ENCODE measurements at regions not wholly inside any gene's neighbourhood (a gene's known extent, or its start where the extent isn't known, plus 50 kb on each side); places are given as distances from the start of the nearest gene placed in this dataset.

DNA sequence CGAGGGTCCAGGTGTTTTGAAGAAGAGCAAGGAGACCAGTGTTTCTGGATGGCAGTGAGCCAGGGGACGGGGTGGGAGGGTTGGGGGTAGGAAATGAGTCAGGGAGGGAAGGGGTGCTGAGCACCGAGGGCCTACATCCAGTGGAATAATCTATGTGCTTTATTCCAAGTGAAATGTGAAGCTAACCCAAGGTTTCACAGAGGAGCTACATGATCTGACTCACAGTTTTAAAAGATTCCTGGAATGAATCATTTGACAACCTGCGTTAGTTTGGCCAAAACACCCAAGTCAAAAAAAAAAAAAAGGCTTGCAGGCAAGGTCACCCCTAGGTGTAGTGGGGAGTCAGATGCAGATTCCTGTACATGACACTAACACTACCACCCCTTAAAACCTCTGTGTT lies 419.7 kb upstream of the MEX3C start:
- SMC1A ChIA-PET (ENCODE audit: uncharacterized antibody, unreplicated experiment), result interaction anchor here (0.7 to 1.3 kb wide), 2 partner anchors 52 to 673 kb away, joined by 4 read pairs; no protein-coding TSS in a partner anchor
- H3K4me2 ChIP-seq (ENCODE audit: control insufficient read depth, insufficient read depth), result no peak overlapping the region
- H3K9ac ChIP-seq (ENCODE audit: control insufficient read depth, insufficient read depth, low read length), result no peak overlapping the region
- RAD21 ChIA-PET (ENCODE audit: unreplicated experiment), result interaction anchor here (0.6 to 0.8 kb wide), 2 partner anchors 1591 to 1754 kb away, joined by 3 read pairs; no protein-coding TSS in a partner anchor
- no peaks in the 10 kb centered on the region for H3K36me3 ChIP-seq (ENCODE audit: control insufficient read depth in 2 of 2, insufficient read depth in 2 of 2, low read length in 1 of 2)
- DNase-seq (ENCODE audit: low read depth, low spot score) (no peak), FAIRE-seq (no peak), ATAC-seq (no peak)
- no peaks in the 10 kb centered on the region for H3K9me3 ChIP-seq (replicated peaks; ENCODE audit: control insufficient read depth, insufficient read depth, low read length)
- H3K27ac ChIP-seq (ENCODE audit: control insufficient read depth, insufficient read depth), result no peak overlapping the region
- H3K4me3 ChIP-seq, result no peak overlapping the region
- BruUV-seq (replicated peaks), result no TSS peak
- CTCF ChIA-PET, result interaction anchor here (0.6 to 1.0 kb wide), 4 partner anchors 51 to 1236 kb away, joined by 3 read pairs; no protein-coding TSS in a partner anchor
- H3K4me1 ChIP-seq (ENCODE audit: control insufficient read depth, insufficient read depth, low read length), result no peaks in the 10 kb centered on the region
- intact Hi-C loops (cut with micrococcal nuclease; ENCODE audit: unreplicated experiment) (loop anchor here (5.0 to 10.0 kb wide), 2 partner anchors 505 to 1768 kb away; no protein-coding TSS in a partner anchor), in situ Hi-C loops (cut with MboI) (no loop called here)
- POLR2A ChIA-PET, result interaction anchor here (0.6 to 0.7 kb wide), 2 partner anchors 34 to 671 kb away, joined by 3 to 4 read pairs; no protein-coding TSS in a partner anchor
- no peaks in the 10 kb centered on the region for H4K20me1 ChIP-seq (ENCODE audit: control insufficient read depth, insufficient read depth)
- WGBS (ENCODE audit: insufficient coverage, insufficient replicate concordance, low lambda C conversion rate, missing lambda C conversion rate), result 0% methylated on average over 4 of the region's 4 CpGs
- TF ChIP-seq, protein P1, sequence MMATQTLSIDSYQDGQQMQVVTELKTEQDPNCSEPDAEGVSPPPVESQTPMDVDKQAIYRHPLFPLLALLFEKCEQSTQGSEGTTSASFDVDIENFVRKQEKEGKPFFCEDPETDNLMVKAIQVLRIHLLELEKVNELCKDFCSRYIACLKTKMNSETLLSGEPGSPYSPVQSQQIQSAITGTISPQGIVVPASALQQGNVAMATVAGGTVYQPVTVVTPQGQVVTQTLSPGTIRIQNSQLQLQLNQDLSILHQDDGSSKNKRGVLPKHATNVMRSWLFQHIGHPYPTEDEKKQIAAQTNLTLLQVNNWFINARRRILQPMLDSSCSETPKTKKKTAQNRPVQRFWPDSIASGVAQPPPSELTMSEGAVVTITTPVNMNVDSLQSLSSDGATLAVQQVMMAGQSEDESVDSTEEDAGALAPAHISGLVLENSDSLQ (IDR thresholded peaks at IDR 0.05), result no peak
- TF ChIP-seq TCF12 (IDR thresholded peaks at IDR 0.05; ENCODE audit: low read depth, low read length), result no peak
- no peak for TF ChIP-seq RELA (IDR thresholded peaks at IDR 0.05; ENCODE audit: borderline replicate concordance, partially characterized antibody)
- TF ChIP-seq TCF3 (IDR thresholded peaks at IDR 0.05; ENCODE audit: borderline replicate concordance, insufficient read depth, low read depth, low read length), result no peak
- TF ChIP-seq, protein P2, sequence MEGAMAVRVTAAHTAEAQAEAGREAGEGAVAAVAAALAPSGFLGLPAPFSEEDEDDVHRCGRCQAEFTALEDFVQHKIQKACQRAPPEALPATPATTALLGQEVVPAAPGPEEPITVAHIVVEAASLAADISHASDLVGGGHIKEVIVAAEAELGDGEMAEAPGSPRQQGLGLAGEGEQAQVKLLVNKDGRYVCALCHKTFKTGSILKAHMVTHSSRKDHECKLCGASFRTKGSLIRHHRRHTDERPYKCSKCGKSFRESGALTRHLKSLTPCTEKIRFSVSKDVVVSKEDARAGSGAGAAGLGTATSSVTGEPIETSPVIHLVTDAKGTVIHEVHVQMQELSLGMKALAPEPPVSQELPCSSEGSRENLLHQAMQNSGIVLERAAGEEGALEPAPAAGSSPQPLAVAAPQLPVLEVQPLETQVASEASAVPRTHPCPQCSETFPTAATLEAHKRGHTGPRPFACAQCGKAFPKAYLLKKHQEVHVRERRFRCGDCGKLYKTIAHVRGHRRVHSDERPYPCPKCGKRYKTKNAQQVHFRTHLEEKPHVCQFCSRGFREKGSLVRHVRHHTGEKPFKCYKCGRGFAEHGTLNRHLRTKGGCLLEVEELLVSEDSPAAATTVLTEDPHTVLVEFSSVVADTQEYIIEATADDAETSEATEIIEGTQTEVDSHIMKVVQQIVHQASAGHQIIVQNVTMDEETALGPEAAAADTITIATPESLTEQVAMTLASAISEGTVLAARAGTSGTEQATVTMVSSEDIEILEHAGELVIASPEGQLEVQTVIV (IDR thresholded peaks at IDR 0.05; ENCODE audit: borderline replicate concordance, partially characterized antibody), result no peak
- no peak for TF ChIP-seq SREBF2 (IDR thresholded peaks at IDR 0.05; ENCODE audit: low read length)
- TF ChIP-seq MTA3 (IDR thresholded peaks at IDR 0.05; ENCODE audit: borderline replicate concordance, low read length), result no peak
- no peak for TF ChIP-seq HDAC2 (IDR thresholded peaks at IDR 0.05)
- TF ChIP-seq, protein P3, sequence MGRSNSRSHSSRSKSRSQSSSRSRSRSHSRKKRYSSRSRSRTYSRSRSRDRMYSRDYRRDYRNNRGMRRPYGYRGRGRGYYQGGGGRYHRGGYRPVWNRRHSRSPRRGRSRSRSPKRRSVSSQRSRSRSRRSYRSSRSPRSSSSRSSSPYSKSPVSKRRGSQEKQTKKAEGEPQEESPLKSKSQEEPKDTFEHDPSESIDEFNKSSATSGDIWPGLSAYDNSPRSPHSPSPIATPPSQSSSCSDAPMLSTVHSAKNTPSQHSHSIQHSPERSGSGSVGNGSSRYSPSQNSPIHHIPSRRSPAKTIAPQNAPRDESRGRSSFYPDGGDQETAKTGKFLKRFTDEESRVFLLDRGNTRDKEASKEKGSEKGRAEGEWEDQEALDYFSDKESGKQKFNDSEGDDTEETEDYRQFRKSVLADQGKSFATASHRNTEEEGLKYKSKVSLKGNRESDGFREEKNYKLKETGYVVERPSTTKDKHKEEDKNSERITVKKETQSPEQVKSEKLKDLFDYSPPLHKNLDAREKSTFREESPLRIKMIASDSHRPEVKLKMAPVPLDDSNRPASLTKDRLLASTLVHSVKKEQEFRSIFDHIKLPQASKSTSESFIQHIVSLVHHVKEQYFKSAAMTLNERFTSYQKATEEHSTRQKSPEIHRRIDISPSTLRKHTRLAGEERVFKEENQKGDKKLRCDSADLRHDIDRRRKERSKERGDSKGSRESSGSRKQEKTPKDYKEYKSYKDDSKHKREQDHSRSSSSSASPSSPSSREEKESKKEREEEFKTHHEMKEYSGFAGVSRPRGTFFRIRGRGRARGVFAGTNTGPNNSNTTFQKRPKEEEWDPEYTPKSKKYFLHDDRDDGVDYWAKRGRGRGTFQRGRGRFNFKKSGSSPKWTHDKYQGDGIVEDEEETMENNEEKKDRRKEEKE (IDR thresholded peaks at IDR 0.05), result no peak
- TF ChIP-seq BRCA1 (IDR thresholded peaks at IDR 0.05; ENCODE audit: low read depth, low read length), result no peak
- no peak for TF ChIP-seq MEF2A (IDR thresholded peaks at IDR 0.05; ENCODE audit: insufficient read depth, low read depth, low read length)
- no peak for TF ChIP-seq NBN (IDR thresholded peaks at IDR 0.05)
- TF ChIP-seq DPF2 (IDR thresholded peaks at IDR 0.05), result no peak
- no peak for TF ChIP-seq SRF (IDR thresholded peaks at IDR 0.05; ENCODE audit: low read depth in 2 of 2, low read length in 2 of 2)
- TF ChIP-seq YBX1 (IDR thresholded peaks at IDR 0.05), result no peak
- no peaks in the 10 kb centered on the region for H3K79me2 ChIP-seq (ENCODE audit: control insufficient read depth, insufficient read depth, low read length)
- no peak overlapping the region for H2AFZ ChIP-seq (ENCODE audit: control insufficient read depth, low read depth, low read length)
- H3K27me3 ChIP-seq (replicated peaks in 1 of 2; ENCODE audit: control insufficient read depth in 2 of 2, insufficient read depth in 2 of 2, low read length in 1 of 2), result no peaks in the 10 kb centered on the region

Measured in GM12878 (cell line).